SU-DHL-6 (cell line): ENCODE measurements at regions not wholly inside any gene's neighbourhood (a gene's known extent, or its start where the extent isn't known, plus 50 kb on each side); places are given as distances from the start of the nearest gene placed in this dataset.

Experiments used
- H2AFZ ChIP-seq: fragments of 200-600 bp; sonication (generic); 2 replicates; pipeline ENCODE4 v1.6.1; 2014; ENCODE audit warnings: low read depth, mild to moderate bottlenecking, moderate library complexity, mixed read lengths, antibody characterized with exemption, low read length; ENCODE audit not compliant: severe bottlenecking
- H3F3A ChIP-seq: fragments of 200-600 bp; shearing (Covaris generic); 2 replicates; pipeline ENCODE4 v1.6.0; 2016; ENCODE audit warnings: antibody characterized with exemption, mild to moderate bottlenecking; ENCODE audit not compliant: insufficient read depth
- H3K27ac ChIP-seq: fragments of 200-600 bp; sonication (generic); 2 replicates; pipeline ENCODE4 v1.5.1; 2016; ENCODE audit warnings: low read depth, mild to moderate bottlenecking, low read length, moderate library complexity, mixed read lengths
- H3K27me3 ChIP-seq: fragments of 200-600 bp; sonication (generic), shearing (Covaris generic); 2 replicates; pipeline ENCODE4 v1.6.0; 2014; ENCODE audit warnings: mild to moderate bottlenecking, low read length
- H3K36me3 ChIP-seq: fragments of 200-600 bp; sonication (generic); 2 replicates; pipeline ENCODE4 v1.6.1; 2014; ENCODE audit warnings: mild to moderate bottlenecking, low read length, mixed read lengths
- H3K4me2 ChIP-seq: fragments of 300-600, 200-600 bp; shearing (Covaris generic), sonication (generic); 2 replicates; pipeline ENCODE4 v1.6.0; 2014; ENCODE audit warnings: low read length, low read depth, mild to moderate bottlenecking; ENCODE audit not compliant: poor library complexity, severe bottlenecking
- H3K4me3 ChIP-seq: fragments of 200-600 bp; sonication (generic); 2 replicates; pipeline ENCODE4 v1.5.1; 2014; ENCODE audit warnings: antibody characterized with exemption, low read length, mild to moderate bottlenecking, mixed read lengths; ENCODE audit not compliant: insufficient read depth, poor library complexity, severe bottlenecking
- H3K79me2 ChIP-seq: fragments of 200-600 bp; sonication (generic); 2 replicates; pipeline ENCODE4 v1.6.1; 2014; ENCODE audit warnings: mild to moderate bottlenecking, low read length, moderate library complexity; ENCODE audit not compliant: insufficient read depth
- H3K9ac ChIP-seq: fragments of 200-600 bp; sonication (generic); 2 replicates; pipeline ENCODE4 v1.7.0; 2014; ENCODE audit warnings: mild to moderate bottlenecking, low read length
- H3K9me2 ChIP-seq: fragments of 200-600 bp; sonication (generic); replicated peaks from 2 replicates; pipeline ENCODE4 v1.6.1; 2014; ENCODE audit warnings: low read length; ENCODE audit not compliant: insufficient read depth
- H3K9me3 ChIP-seq: fragments of 200-600 bp; sonication (generic); 2 replicates; pipeline ENCODE4 v1.6.1; 2014; ENCODE audit warnings: low read length, mixed read lengths; ENCODE audit not compliant: insufficient read depth
- H4K20me1 ChIP-seq: fragments of 200-600 bp; sonication (generic); 2 replicates; pipeline ENCODE4 v1.6.1; 2014; ENCODE audit warnings: low read depth, mild to moderate bottlenecking, antibody characterized with exemption, low read length, moderate library complexity, mixed read lengths
- CTCF ChIP-seq: fragments of 200-600 bp; sonication (generic); IDR thresholded peaks from one replicate; pipeline ENCODE4 v1.5.1; 2017; ENCODE audit warnings: antibody characterized with exemption, mild to moderate bottlenecking, low read length, moderate library complexity; ENCODE audit not compliant: insufficient read depth, poor library complexity, severe bottlenecking
- EZH2phosphoT487 ChIP-seq: fragments of 200-600 bp; sonication (generic), shearing (Covaris generic); conservative IDR thresholded peaks from 2 replicates; pipeline ENCODE4 v1.6.1; 2018; ENCODE audit warnings: mild to moderate bottlenecking, antibody characterized with exemption, low read length, moderate library complexity, mixed read lengths

- Histone ChIP-seq H3K4me2 (no peak overlapping the region), H3K27me3 (no peaks in the 10 kb centered on the region), H3K36me3 (no peaks in the 10 kb centered on the region; the same call in 1 of the 2 replicates), H3K4me3 (no peak overlapping the region), H3K9me3 (no peaks in the 10 kb centered on the region), H2AFZ (no peak overlapping the region), H4K20me1 (no peaks in the 10 kb centered on the region), H3K27ac (no peak overlapping the region), H3F3A (no peaks in the 10 kb centered on the region), H3K9me2 (no peaks in the 10 kb centered on the region), H3K79me2 (no peaks in the 10 kb centered on the region), H3K9ac (no peak overlapping the region)
- TF ChIP-seq CTCF (no peak), EZH2phosphoT487 (no peak)
Measured at GRCh38 chr9:30020161-30020560, 2364.3 kb upstream of the ACO1 start.

GRCh38 chr9:30035761-30036160 lies 2348.7 kb upstream of the ACO1 start:
- no peaks in the 10 kb centered on the region for H3F3A ChIP-seq
- no peaks in the 10 kb centered on the region for H3K36me3 ChIP-seq
- no peaks in the 10 kb centered on the region for H3K9me3 ChIP-seq
- H2AFZ ChIP-seq = no peak overlapping the region
- H3K79me2 ChIP-seq = no peaks in the 10 kb centered on the region
- H3K27me3 ChIP-seq = no peaks in the 10 kb centered on the region
- no peak overlapping the region for H3K9ac ChIP-seq
- no peaks in the 10 kb centered on the region for H4K20me1 ChIP-seq
- TF ChIP-seq EZH2phosphoT487 (no peak), CTCF (no peak)
- no peak overlapping the region for H3K4me3 ChIP-seq
- no peaks in the 10 kb centered on the region for H3K9me2 ChIP-seq
- no peak overlapping the region for H3K27ac ChIP-seq
- H3K4me2 ChIP-seq = no peak overlapping the region

GRCh38 chr9:30036558-30036957 lies 2347.9 kb upstream of the ACO1 start:
- H3K4me2 ChIP-seq = no peak overlapping the region
- no peak for TF ChIP-seq CTCF
- no peak for TF ChIP-seq EZH2phosphoT487
- no peak overlapping the region for H3K4me3 ChIP-seq

GRCh38 chr9:30039712-30040111 lies 2344.7 kb upstream of the ACO1 start:
- Histone ChIP-seq H3K36me3 (no peaks in the 10 kb centered on the region), H3K4me3 (no peak overlapping the region), H3K27ac (no peak overlapping the region), H3K9me3 (no peaks in the 10 kb centered on the region), H3K79me2 (no peaks in the 10 kb centered on the region), H3K9me2 (no peaks in the 10 kb centered on the region), H4K20me1 (no peaks in the 10 kb centered on the region), H3K9ac (no peak overlapping the region), H3K27me3 (no peaks in the 10 kb centered on the region), H3K4me2 (no peak overlapping the region), H2AFZ (no peak overlapping the region), H3F3A (no peaks in the 10 kb centered on the region)
- TF ChIP-seq EZH2phosphoT487 (no peak), CTCF (no peak)

More at GRCh38 chr9:30036558-30036957, 2347.9 kb upstream of the ACO1 start:
- H3K36me3 ChIP-seq = no peaks in the 10 kb centered on the region
- H3K79me2 ChIP-seq = no peaks in the 10 kb centered on the region
- H2AFZ ChIP-seq = no peak overlapping the region
- no peaks in the 10 kb centered on the region for H4K20me1 ChIP-seq
- H3K9me2 ChIP-seq = no peaks in the 10 kb centered on the region
- H3F3A ChIP-seq = no peaks in the 10 kb centered on the region
- H3K27me3 ChIP-seq = no peaks in the 10 kb centered on the region
- H3K27ac ChIP-seq = no peak overlapping the region
- H3K9ac ChIP-seq = no peak overlapping the region
- H3K9me3 ChIP-seq = no peaks in the 10 kb centered on the region
